Endothelial cell of hepatic sinusoid (primary cell): ENCODE measurements at regions not wholly inside any gene's neighbourhood (a gene's known extent, or its start where the extent isn't known, plus 50 kb on each side); places are given as distances from the start of the nearest gene placed in this dataset.
"Not testable (repeated sequence)": the region's sequence is repeated elsewhere in the genome, so short reads cannot be mapped to it uniquely, and the experiment has no call there.

ENCODE experiments used
- in situ Hi-C: cut with HindIII; loops from 2 replicates; pipeline ENCODE4 v1.10.0; 2017; ENCODE audit warnings: low sequenced_read_pairs

DNA sequence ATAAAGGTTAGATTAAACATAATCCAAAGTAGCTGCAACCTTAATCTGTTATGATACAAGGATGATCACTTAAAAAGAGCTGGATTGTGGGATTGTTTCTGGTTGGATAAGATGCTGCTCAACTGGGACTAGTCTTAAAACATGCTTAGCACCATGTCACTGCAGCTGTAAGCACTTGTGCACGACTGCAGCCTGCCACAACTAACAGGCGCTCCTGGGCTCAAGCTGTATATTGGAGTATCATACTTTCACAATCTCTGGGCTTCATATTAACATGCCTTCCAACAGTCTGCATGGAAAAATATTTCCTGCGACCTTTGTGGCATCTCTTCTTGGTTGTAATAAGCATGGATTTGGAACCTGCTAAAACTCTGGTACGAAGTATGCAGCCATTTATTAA is 493.0 kb upstream of the PITX2 start:
- in situ Hi-C loops, result no loop called here

DNA sequence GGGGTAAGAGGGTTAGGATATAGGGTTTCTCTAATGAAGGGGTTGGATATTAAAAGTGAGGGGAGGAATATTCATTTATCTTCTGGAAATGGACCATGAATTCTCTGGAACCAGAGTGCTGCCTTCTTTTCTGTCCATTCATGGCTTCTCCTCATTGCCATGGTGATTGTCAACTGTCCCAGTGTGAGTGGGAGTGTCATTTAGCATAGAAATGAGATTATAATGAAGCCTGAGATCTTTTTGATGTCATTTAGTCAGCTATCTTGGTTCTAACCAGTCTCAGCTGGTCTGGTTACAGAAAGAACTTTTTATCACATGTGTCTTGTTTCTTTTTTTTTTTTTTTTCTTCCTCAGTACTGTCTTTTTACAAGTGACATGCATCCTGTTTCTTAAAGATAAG is 497.3 kb upstream of the PITX2 start:
- in situ Hi-C loops, result no loop called here

DNA sequence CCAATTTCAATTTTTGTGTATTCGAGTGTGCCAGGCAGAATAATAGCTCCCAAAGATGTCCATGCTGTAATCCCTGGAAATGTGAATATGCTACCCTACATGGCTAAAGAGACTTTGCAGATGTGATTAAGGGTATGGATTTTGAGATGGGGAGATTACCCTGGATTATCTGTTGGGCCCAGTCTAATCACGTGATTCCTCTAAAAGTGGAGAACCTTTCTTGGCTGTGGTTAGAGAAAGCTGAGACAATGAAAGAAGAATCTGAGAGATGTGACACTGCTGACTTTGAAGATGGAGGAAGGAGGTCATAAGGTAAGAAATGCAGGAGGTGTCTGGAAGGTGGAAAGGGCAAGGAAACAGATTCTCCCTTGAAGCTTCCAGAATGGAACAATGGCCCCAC is 503.5 kb upstream of the PITX2 start:
- in situ Hi-C loops, result no loop called here

DNA sequence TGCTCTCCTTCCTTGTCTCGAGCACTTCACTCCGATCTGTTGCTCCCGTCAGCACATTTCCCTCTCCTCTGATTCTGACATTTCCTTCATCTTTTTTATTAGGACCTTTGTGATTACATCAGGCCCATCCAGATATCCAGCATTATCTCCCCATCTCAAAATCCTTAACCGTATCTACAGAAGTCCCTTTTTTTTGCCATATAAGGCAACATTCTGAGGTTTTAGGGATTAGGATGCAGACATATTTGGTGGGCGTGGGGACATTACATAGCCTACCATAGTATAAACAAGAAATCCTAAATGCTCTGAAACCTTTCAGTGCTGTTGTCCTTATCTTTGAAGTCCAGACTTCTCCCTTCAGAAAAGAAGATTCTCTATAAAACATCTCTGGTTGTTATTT is 505.0 kb upstream of the PITX2 start:
- in situ Hi-C loops, result no loop called here

DNA sequence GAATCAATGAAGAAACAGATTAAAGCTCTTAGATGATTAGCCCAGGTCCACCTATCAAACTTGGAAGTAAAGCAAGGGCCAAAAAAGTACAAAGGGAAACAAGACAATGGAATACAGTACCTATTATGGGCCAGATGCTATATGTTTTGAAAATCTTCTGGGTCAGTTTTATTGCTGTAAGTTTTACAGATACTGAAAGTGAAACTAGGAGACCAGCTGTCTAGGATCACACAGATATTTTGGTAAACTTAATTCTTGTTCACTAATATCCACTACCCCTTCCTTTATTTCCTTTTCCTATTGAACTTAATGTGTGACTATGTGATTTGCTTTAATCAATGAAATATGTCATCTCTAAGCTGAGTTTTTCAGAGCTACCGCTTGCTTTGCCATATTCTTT is 505.4 kb upstream of the PITX2 start:
- in situ Hi-C loops, result no loop called here

DNA sequence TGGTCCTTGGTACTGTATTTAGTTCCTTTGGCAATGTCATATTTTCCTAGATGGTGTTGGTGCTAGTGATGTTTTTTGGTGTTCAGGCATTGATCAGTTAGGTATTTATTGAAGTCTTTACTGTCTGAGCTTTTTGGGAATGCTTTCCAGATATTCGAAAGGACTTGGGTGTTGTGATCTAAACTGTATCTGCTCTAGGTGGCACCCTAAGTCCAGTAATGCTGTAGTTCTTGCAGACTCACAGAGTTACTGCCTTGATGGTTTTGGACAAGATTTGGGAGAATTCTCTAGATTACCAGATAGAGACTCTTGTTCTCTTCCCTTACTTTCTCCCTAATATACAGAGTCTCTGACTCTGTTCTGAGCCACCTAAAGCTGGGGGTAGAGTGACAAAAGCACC is 513.6 kb upstream of the PITX2 start:
- in situ Hi-C loops, result no loop called here

DNA sequence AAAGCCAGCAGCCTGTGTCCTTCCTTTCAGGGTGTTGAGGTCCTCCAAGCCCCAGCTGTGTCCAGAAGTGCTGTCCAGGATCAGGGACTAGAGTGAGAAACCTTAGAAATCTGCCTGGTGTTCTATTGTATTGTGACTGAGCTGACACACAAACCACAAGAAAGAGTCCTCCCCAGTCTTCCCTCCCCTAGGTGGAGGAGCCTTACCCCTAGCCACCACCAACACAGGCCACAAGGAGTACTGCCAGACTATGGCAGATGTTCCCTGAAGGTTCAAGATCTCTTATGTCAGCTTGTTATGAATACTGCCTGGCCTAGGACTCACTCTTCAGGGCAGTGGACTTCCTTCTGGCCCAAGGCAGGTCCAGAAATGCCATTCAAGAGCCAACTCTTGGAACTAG is 514.1 kb upstream of the PITX2 start:
- in situ Hi-C loops, result no loop called here

DNA sequence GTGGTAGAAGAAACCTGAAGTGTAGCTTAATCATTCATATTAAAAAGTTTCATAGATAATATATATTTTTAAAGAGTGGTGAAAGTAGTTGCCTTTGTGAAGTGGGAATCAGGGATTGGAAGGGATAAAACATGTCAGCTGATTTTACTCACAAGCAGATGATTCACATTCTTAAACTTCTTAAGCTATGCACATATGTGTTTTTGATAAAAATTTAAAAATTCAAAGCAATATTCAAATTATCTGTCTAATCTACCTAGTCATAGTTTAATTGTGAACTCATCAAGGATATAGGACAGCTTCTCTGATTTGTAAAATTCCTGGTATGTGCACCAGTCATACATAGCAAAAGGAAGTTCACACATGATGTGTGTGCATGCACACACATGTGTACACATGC is 520.6 kb upstream of the PITX2 start:
- in situ Hi-C loops, result no loop called here

DNA sequence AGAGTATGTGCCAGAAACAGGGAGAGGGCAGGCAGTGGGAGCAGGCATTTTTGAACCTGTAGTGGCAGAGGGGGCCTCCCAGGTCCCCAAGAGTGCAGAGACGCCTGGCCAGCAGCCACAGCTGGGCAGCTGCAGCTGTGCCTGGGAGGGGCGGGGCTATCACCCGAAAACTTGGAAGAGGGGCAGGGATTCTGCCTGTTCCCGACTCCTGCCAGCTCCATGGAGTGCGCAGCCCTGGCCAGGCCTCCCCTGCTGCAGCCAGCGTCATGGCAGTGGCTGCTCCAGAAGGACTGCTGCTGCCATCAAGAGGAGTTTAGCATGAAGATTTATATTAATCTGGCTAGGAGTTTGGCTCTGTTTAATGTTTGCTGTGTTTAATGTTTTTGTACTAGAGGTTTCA is 532.1 kb upstream of the PITX2 start:
- in situ Hi-C loops, result no loop called here

DNA sequence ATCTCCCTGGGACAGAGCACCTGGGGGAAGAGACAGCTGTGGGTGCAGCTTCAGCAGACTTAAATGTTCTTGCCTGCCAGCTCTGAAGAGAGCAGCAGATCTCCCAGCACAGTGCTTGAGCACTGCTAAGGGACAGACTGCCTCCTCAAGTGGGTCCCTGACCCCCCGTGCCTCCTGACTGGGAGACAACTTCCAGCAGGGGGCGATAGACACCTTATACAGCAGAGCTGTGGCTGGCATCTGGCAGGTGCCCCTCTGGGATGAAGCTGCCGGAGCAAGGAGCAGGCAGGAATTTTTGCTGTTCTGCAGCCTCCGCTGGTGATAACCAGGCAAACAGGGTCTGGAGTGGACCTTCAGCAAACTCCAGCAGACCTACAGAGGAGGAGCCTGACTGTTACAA is 541.7 kb upstream of the PITX2 start:
- in situ Hi-C loops, result not testable (repeated sequence)

DNA sequence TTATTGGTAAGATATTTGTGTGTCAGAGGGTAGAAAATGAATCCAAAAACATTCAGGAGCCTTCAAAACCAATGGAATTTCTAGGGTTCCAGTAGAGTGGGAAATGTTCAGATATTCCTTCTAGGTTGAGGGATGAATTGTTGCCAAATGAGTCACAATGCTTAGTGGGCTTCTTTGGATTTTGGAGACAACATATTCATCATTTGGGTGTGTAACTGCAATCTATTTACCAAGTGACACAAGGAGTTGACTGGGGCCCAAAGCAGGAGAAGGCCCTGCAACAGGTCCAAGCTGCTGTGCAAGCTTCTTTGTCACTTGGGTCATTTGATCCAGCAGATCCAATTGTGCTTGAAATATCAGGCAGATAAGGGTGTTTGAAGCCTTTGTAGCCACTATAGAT is 551.5 kb upstream of the PITX2 start:
- in situ Hi-C loops, result no loop called here

DNA sequence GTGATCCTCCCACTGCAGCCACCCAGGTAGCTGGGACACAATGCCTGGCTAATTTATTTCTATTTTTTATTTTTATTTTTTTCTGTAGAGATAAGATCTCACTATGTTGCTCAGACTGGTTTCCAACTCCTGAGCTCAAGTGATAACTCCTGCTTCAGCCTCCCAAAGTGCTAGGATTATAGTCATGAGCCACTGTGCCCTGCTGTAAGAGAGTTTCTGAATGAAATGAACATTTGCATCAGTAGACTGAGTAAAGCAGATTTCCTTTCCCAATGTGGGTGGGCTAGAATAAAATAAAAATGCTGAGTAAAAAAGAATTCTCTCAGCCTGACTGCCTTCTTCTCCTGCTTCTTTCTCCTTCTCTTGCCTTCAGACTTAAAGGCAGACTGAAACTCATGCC is 555.4 kb upstream of the PITX2 start:
- in situ Hi-C loops, result no loop called here

DNA sequence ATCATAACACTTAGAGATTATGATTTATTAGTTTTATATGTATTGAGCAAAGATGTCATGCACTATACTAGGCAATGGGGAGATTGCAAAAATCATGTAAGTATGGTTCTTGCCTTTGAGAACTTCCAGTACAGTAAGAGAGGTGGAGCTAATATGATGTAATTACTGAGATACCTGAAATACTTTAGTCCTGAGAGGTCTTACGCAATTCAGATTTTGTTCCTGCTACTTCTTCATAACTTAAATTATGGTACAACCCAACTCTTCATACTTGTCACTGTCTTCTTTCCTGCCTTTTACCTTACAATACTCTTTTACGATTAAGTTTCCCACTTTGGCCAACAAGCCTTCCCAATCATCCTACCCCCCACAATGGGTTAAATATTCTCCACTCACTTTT is 564.2 kb upstream of the PITX2 start:
- in situ Hi-C loops, result no loop called here

DNA sequence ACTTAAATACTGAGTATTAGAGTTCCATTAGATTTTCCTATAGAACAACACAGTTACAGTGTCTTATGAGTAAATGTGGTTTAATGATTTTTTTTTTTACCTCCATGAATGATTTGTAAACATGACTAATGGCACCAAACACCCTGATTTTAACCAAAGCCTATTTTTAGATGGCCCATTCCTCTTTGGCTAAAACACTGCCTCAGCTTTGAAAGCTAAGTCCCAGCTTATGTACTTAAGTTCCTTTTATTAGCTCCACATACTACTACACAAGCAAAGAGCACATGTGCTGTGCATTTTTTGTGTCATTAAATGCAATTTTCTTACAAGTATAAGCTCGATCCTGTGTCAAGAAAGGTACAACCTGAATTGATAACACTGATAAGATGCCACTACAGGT is 575.6 kb upstream of the PITX2 start:
- in situ Hi-C loops, result no loop called here

DNA sequence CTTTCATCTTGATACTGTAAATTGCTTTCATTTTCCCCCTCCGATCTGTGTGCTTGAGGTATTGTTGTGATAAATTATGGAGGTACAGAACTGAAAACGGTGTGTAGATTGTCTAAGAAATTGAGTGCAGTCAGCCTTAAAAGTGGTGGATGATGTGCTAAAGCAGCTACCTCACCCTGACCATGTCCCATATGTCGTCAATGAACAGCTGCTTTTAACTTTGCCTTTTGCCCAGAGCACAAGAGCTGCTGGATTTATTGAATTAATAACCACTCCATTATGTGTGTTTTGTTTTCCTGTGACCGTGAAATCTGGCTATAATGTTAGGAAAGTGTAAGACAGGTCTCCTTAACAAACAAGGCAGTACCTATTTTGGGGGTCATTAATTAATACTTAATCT is 581.9 kb upstream of the PITX2 start:
- in situ Hi-C loops, result no loop called here

DNA sequence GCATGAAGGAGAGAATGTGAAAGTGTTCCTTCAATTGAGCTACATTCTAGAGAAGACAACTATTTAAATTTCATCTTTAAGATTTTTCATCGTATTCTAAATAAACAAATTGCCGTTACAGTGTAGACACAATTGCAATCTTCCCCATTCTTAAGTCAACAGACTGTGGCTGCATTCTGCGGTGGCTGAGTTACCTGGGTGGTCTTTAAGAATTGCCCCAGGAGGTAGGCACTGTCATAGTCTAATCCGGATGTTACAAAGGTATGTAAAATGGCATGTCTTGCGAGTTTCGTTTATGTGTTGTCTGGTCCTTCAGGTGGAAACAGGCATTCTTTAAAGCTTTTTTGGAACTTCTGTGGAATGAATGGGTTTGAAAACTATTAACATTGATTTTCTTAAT is 586.1 kb upstream of the PITX2 start:
- in situ Hi-C loops, result no loop called here

DNA sequence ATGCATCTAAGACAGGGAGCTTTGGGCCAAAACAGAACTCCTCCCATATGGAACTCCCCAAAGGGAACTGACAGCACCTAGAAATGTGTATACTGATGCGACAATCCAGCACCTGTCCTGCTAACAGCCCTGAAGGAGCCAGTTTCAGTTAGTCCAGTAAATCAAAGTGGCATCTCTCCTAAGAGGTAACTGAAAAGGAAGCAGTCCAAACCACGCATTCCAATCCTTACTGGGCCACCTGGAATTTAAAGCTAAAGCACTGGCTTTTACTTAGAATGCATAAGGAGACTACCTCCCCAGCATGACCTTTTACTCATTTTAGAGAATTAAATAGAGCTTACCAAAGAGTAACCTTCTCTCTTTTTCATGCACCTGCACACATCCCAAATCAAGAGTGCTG is 586.8 kb upstream of the PITX2 start:
- in situ Hi-C loops, result no loop called here

DNA sequence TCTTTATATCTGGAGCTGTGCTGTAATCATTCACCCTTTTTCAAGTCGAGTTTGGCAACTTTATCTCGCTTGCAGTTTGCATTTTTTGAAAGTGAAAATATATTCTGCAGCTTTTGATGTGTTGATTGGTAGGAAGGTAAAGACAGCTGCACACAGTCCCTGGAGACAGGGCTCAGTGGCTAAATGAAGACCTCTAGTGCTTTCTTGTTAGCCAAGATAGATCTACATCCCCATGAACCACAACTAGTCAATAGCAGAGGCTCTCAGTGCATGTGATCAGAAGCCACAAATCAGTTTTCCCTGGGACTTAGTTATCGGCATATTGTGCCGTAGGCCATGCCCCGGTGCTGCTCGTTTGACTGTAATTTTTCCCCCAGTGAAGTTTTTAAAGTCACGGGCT is 587.7 kb upstream of the PITX2 start:
- in situ Hi-C loops, result no loop called here

DNA sequence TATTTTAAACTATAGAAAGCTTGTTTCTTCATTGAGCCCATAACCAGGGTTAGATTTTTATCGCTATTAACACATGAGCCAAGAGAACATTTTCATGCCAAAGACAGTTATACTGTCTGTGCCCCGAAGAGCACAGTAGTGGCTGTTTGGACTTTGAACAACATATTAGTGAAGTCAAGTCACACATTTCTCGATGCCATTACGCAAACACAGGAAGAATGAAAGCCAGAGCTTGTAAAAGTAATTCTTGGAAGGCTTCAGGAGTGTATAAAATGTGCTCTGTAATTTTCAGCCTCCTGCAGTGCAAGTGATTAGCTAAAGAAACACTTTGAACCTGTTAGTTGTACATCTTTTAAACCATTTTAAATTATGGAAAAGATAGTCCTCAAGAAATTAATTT is 590.7 kb upstream of the PITX2 start:
- in situ Hi-C loops, result no loop called here

DNA sequence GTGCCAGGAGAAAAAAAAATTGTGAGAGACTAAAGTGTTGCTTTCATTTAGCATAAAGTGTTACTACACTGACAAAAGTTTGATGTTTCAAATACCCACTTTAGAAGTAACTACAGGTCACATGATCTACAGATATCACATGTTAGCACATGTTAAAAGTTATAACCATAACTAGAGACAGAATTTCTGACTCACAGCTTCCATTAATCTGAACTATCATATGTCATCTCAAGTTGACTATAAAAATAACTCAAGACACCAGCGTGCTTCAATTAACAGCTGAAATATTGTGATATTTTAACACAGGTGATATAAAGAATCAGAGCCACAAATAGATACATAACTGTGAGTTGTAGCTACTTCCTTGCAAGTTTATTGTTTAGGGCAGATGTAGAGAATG is 591.5 kb upstream of the PITX2 start:
- in situ Hi-C loops, result no loop called here

DNA sequence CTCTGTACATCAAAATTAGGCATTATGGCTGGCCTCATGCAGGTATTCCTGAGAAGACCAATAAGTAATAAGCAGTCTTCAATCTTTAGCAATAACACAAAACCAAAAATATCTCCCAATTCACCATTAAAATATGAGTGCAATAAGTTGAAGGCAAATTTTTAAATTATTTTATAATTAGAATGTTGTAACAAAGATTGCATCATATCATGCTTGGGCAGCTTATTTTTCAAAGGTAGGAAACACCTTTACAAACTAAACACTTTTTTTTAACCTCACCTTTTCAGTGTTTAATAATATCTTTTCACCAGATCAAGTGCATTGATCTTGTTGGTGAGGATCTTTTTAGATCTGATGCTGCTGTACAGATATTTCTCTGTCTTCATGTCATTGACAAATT is 592.9 kb upstream of the PITX2 start:
- in situ Hi-C loops, result no loop called here

DNA sequence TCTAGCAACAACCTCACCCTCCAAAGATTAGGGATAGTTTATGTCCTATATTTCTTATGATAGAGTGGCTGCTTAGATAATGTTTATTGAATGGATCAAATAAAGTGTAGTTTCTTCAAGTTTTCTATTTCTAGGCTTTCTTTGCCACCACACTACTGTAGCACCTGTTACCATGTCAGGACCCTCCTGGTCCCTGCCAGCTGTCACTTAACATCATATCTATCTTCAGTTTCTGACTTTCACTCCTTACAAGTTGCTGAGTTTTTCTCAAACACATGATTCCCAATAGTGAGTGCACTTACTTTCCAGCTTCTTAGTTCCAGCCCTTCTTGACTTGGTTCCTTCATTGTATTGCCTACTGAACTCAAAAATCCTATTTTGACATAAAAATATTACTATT is 593.9 kb upstream of the PITX2 start:
- in situ Hi-C loops, result no loop called here

DNA sequence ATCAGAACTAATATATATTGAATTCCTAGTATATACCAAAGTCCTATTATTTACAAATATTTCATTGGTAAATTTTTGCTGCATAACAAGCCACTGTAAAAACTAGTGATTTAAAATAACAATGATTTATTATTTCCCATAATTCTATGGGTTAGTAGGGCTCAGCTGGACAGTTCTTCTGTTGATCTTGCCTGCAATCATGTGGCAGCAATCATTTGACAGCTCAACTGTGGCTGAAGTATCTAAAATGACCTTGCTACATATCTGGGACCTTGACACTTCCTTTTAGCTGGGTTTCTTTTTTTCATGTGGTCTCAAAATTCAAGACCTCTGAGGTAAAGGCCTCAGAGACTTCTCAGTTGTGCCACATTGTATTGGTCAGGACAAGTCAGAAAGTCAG is 598.5 kb upstream of the PITX2 start:
- in situ Hi-C loops, result loop anchor here (5.0 kb wide), 1 partner anchor 46 kb away; no protein-coding TSS in a partner anchor

DNA sequence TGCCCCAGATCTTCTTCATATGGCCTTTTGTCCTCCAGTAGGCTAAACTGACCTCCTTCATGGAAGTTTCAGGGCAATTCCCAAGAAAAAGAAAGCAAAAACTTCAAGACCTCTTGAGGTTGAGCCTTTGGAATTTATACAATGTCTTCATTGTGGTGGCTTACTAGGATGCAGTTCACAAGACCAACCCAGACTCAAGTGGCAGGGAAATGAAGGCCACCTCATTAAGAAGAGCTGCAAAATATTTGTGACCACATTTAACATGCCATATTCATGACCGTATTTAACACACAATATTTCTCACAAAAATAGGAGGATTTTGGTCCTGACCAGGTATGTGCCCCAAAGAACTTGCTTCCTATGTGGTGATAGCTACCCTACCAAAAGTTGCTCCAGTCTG is 605.5 kb upstream of the PITX2 start:
- in situ Hi-C loops, result no loop called here
